Cardiac fibroblast (primary cell): ENCODE measurements at regions not wholly inside any gene's neighbourhood (a gene's known extent, or its start where the extent isn't known, plus 50 kb on each side); places are given as distances from the start of the nearest gene placed in this dataset.

Experiments used
- DNase-seq, 2 donors: peaks; one replicate each; pipeline versions ENCODE4 v3.0.0 to v3.0.0-alpha.2; 2010; ENCODE audit warnings: low read depth in 2 of 2
- H3K4me3 ChIP-seq, 2 donors: replicated peaks in 1 of 2; 1 replicate in 1 of 2; 2 replicates in 1 of 2; pipeline ENCODE4 v1.5.1; 2011; ENCODE audit warnings: low read depth in 2 of 2, low read length in 2 of 2, mild to moderate bottlenecking in 2 of 2, moderate library complexity in 1 of 2
- TF ChIP-seq, protein P1 (sequence below): IDR thresholded peaks from one replicate; pipeline ENCODE4 v1.5.1; 2011; ENCODE audit warnings: low read depth, mild to moderate bottlenecking, low read length, inconsistent platforms

- H3K4me3 ChIP-seq: no peak overlapping the region
- peak in 1 of 2 donors; percentile 75 for DNase-seq
- TF ChIP-seq, protein P1, sequence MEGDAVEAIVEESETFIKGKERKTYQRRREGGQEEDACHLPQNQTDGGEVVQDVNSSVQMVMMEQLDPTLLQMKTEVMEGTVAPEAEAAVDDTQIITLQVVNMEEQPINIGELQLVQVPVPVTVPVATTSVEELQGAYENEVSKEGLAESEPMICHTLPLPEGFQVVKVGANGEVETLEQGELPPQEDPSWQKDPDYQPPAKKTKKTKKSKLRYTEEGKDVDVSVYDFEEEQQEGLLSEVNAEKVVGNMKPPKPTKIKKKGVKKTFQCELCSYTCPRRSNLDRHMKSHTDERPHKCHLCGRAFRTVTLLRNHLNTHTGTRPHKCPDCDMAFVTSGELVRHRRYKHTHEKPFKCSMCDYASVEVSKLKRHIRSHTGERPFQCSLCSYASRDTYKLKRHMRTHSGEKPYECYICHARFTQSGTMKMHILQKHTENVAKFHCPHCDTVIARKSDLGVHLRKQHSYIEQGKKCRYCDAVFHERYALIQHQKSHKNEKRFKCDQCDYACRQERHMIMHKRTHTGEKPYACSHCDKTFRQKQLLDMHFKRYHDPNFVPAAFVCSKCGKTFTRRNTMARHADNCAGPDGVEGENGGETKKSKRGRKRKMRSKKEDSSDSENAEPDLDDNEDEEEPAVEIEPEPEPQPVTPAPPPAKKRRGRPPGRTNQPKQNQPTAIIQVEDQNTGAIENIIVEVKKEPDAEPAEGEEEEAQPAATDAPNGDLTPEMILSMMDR: no peak
Measured at GRCh38 chr13:51518827-51519226, 65.4 kb upstream of the WDFY2 start.

DNA sequence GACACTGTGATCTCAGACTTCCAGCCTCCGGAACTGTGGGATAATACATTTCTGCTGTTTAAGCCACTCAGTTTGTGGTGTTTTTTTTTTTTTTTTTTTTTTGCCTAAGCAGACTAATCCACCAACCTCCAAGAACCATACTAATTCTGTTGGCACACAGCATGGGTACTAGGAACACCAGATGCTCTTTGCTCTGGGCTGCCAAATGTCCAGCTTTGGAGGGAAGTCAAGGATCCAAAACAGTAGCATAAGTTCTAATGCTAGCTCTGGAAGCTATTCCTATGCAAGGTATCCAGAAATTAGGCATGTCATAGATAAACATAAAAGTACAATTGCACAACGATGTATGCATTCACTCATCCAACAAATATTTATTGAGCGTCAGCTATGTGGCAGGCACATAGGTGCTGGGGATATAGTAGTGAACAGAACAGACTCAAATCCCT lies 64.5 kb upstream of the WDFY2 start:
- TF ChIP-seq, protein P1: no peak
- no peak overlapping the region for H3K4me3 ChIP-seq
- DNase-seq: peak; percentile 64 to 79

DNA sequence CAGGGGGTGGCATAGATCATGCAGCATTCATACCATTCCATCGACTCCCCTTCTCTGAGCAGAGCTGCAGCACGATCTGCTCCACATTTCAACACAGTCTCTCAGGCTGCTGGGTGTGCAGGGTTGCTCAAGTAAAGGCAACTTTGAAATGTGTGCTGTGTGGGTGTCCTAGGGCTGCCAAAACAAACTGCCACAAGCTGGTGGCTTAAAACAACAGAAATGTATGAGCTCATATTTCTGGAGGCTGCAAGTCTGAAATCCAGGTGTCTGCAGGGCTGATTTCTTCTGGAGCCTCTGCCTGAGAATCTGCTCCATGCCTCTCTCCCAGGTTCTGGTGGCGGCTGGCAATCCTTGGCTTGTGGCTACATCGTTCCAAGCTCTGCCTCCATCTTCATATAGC lies 63.7 kb upstream of the WDFY2 start:
- DNase-seq: peak; percentile 69 to 89
- TF ChIP-seq, protein P1: no peak
- H3K4me3 ChIP-seq: no peak overlapping the region

GRCh38 chr13:51523082-51523518 lies 61.2 kb upstream of the WDFY2 start:
- TF ChIP-seq, protein P1: no peak
- DNase-seq: peak; percentile 78 to 79
- no peak overlapping the region for H3K4me3 ChIP-seq

DNA sequence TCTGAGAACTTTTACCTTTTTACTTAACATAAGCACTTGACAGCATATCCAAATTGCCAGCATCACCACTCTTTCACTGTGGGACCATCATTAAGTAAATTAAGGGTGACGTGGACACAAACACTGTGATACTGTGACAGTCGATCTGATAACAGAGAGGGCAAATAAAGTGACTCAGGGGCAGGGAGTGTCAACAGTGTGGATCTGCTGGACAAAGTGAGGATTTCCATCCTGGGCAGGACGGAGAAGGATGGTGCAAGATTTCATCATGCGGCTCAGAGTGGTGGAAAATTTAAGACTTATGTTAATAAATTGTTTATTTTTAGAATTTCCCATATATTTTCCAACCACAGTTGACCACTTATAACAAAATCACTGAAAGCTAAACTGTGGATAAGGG lies 60.0 kb upstream of the WDFY2 start:
- TF ChIP-seq, protein P1: no peak
- no peak overlapping the region for H3K4me3 ChIP-seq
- DNase-seq: peak; percentile 31 to 55

- TF ChIP-seq, protein P1: no peak
- DNase-seq: peak; percentile 39 to 84
- no peak overlapping the region for H3K4me3 ChIP-seq
Measured at GRCh38 chr13:51524829-51525566, 59.3 kb upstream of the WDFY2 start.
